H9 (cell line): ENCODE measurements at regions not wholly inside any gene's neighbourhood (a gene's known extent, or its start where the extent isn't known, plus 50 kb on each side); places are given as distances from the start of the nearest gene placed in this dataset.

ENCODE experiments used
- DNase-seq: peaks from one replicate; pipeline ENCODE4 v3.0.0-alpha.2; 2017
- H2AFZ ChIP-seq: one replicate; pipeline ENCODE4 v1.6.1; 2013; ENCODE audit warnings: mild to moderate bottlenecking, low read length, control low read depth, moderate library complexity
- H2AK5ac ChIP-seq: 2 replicates; pipeline ENCODE4 v1.6.1; 2013; ENCODE audit warnings: low read length, control low read depth, mixed read lengths; ENCODE audit not compliant: insufficient read length
- H2BK120ac ChIP-seq: one replicate; pipeline ENCODE4 v1.6.1; 2013; ENCODE audit warnings: low read depth, mild to moderate bottlenecking, low read length, control low read depth, inconsistent platforms; ENCODE audit not compliant: poor library complexity, severe bottlenecking
- H2BK12ac ChIP-seq: 2 replicates; pipeline ENCODE4 v1.6.1; 2013; ENCODE audit warnings: low read length, control low read depth, mixed read lengths, low read depth; ENCODE audit not compliant: insufficient read length
- H2BK15ac ChIP-seq: 2 replicates; pipeline ENCODE4 v1.6.1; 2013; ENCODE audit warnings: low read depth, low read length, control low read depth
- H2BK20ac ChIP-seq: one replicate; pipeline ENCODE4 v1.6.1; 2013; ENCODE audit warnings: low read depth, mild to moderate bottlenecking, low read length, control low read depth, inconsistent platforms; ENCODE audit not compliant: poor library complexity, severe bottlenecking
- H2BK5ac ChIP-seq: 2 replicates; pipeline ENCODE4 v1.6.1; 2013; ENCODE audit warnings: low read length, control low read depth, mixed read lengths; ENCODE audit not compliant: insufficient read length
- H3K14ac ChIP-seq: 2 replicates; pipeline ENCODE4 v1.6.1; 2013; ENCODE audit warnings: low read length, control low read depth; ENCODE audit not compliant: insufficient read depth
- H3K18ac ChIP-seq: 2 replicates; pipeline ENCODE4 v1.6.1; 2013; ENCODE audit warnings: low read depth, mild to moderate bottlenecking, mixed read lengths, low read length, control low read depth; ENCODE audit not compliant: insufficient read length
- H3K23ac ChIP-seq: 2 replicates; pipeline ENCODE4 v1.6.1; 2013; ENCODE audit warnings: low read length, control low read depth, mixed read lengths, low read depth; ENCODE audit not compliant: insufficient read length
- H3K23me2 ChIP-seq: 2 replicates; pipeline ENCODE4 v1.6.1; 2013; ENCODE audit warnings: low read depth, mild to moderate bottlenecking, mixed read lengths, low read length, control low read depth; ENCODE audit not compliant: insufficient read length, poor library complexity, severe bottlenecking
- H3K27ac ChIP-seq: 2 replicates; pipeline ENCODE4 v1.5.1; 2013; ENCODE audit warnings: low read length, control low read depth, mixed read lengths, low read depth; ENCODE audit not compliant: insufficient read length
- H3K27me3 ChIP-seq: 2 replicates; pipeline ENCODE4 v1.6.1; 2013; ENCODE audit warnings: low read length, control low read depth, inconsistent platforms; ENCODE audit not compliant: insufficient read depth
- H3K4ac ChIP-seq: 2 replicates; pipeline ENCODE4 v1.6.1; 2013; ENCODE audit warnings: low read depth, mild to moderate bottlenecking, control low read depth, inconsistent platforms, low read length, moderate library complexity
- H3K4me1 ChIP-seq: 2 replicates; pipeline ENCODE4 v1.6.1; 2013; ENCODE audit warnings: low read length, control low read depth, inconsistent platforms; ENCODE audit not compliant: insufficient read depth
- H3K4me2 ChIP-seq: 2 replicates; pipeline ENCODE4 v1.6.1; 2013; ENCODE audit warnings: low read length, control low read depth, mixed read lengths; ENCODE audit not compliant: insufficient read length, insufficient read depth
- H3K56ac ChIP-seq: 2 replicates; pipeline ENCODE4 v1.6.1; 2013; ENCODE audit warnings: low read depth, mild to moderate bottlenecking, mixed read lengths, low read length, control low read depth; ENCODE audit not compliant: insufficient read length
- H3K79me1 ChIP-seq: 2 replicates; pipeline ENCODE4 v1.6.1; 2013; ENCODE audit warnings: low read depth, mild to moderate bottlenecking, moderate library complexity, low read length, control low read depth, inconsistent platforms; ENCODE audit not compliant: insufficient read depth, poor library complexity, severe bottlenecking
- H3K79me2 ChIP-seq: 2 replicates; pipeline ENCODE4 v1.6.1; 2013; ENCODE audit warnings: low read length, control low read depth, inconsistent platforms; ENCODE audit not compliant: insufficient read depth
- H3K9ac ChIP-seq: 2 replicates; pipeline ENCODE4 v1.6.1; 2013; ENCODE audit warnings: low read length, control low read depth, mixed read lengths; ENCODE audit not compliant: insufficient read length; ENCODE audit errors: extremely low read depth
- H3K9me3 ChIP-seq: one replicate; pipeline ENCODE4 v1.6.1; 2013; ENCODE audit warnings: low read depth, low read length, inconsistent platforms; ENCODE audit not compliant: control insufficient read depth
- H3T11ph ChIP-seq: one replicate; pipeline ENCODE4 v1.6.1; 2013; ENCODE audit warnings: mild to moderate bottlenecking, low read length, control low read depth, inconsistent platforms
- H4K20me1 ChIP-seq: one replicate; pipeline ENCODE4 v1.6.1; 2013; ENCODE audit not compliant: control insufficient read depth, insufficient read length, insufficient read depth
- H4K5ac ChIP-seq: 2 replicates; pipeline ENCODE4 v1.6.1; 2013; ENCODE audit warnings: low read depth, mild to moderate bottlenecking, mixed read lengths, low read length, control low read depth; ENCODE audit not compliant: insufficient read length
- H4K8ac ChIP-seq: replicated peaks from 2 replicates; pipeline ENCODE4 v1.6.1; 2013; ENCODE audit warnings: low read length, control low read depth, mixed read lengths, low read depth; ENCODE audit not compliant: insufficient read length
- H4K91ac ChIP-seq: 2 replicates; pipeline ENCODE4 v1.6.1; 2013; ENCODE audit warnings: low read depth, mild to moderate bottlenecking, moderate library complexity, mixed read lengths, low read length, control low read depth; ENCODE audit not compliant: insufficient read length
- H3K27ac Mint-ChIP-seq, 3 experiments: 2 replicates in 2 of 3; 3 replicates in 1 of 3; pipeline ENCODE4 v1.8.0; 2020 to 2021; ENCODE audit warnings: mixed read lengths in 3 of 3, mild to moderate bottlenecking in 1 of 3, moderate library complexity in 1 of 3
- H3K27me3 Mint-ChIP-seq: 2 replicates; pipeline ENCODE4 v1.8.0; 2021; ENCODE audit warnings: low read depth, mild to moderate bottlenecking, moderate library complexity, mixed read lengths
- H3K36me3 Mint-ChIP-seq, 3 experiments: 2 replicates in 2 of 3; 3 replicates in 1 of 3; pipeline ENCODE4 v1.8.0; 2020 to 2021; ENCODE audit warnings: low read depth in 3 of 3, mixed read lengths in 3 of 3; ENCODE audit not compliant: insufficient read depth in 1 of 3
- H3K4me1 Mint-ChIP-seq, 2 experiments: 2 replicates each; pipeline ENCODE4 v1.8.0; 2020; ENCODE audit warnings: mixed read lengths in 2 of 2
- H3K4me3 Mint-ChIP-seq, 2 experiments: 2 replicates in 1 of 2; 3 replicates in 1 of 2; pipeline ENCODE4 v1.8.0; 2020 to 2021; ENCODE audit warnings: mild to moderate bottlenecking in 2 of 2, mixed read lengths in 2 of 2, moderate library complexity in 1 of 2
- H3K9me3 Mint-ChIP-seq, 2 experiments: 2 replicates in 1 of 2; 3 replicates in 1 of 2; pipeline ENCODE4 v1.8.0; 2020; ENCODE audit warnings: mild to moderate bottlenecking in 2 of 2, mixed read lengths in 2 of 2, moderate library complexity in 1 of 2
- WGBS: extraction: QIAGEN DNeasy Blood & Tissue Kit; methylation state at CpG from one replicate; pipeline ENCODE4 v1.1.7; 2013; ENCODE audit warnings: missing lambda C conversion rate, low lambda C conversion rate, mixed read lengths; ENCODE audit not compliant: insufficient read length; ENCODE audit errors: extremely low coverage; 5-methylcytosine and 5-hydroxymethylcytosine counted together
- TF ChIP-seq, protein P1 (sequence below): fragments of 200-600 bp; sonication (generic); conservative IDR thresholded peaks from 3 replicates; pipeline ENCODE4 v1.8.0; 2021; ENCODE audit warnings: antibody characterized with exemption, mild to moderate bottlenecking

DNA sequence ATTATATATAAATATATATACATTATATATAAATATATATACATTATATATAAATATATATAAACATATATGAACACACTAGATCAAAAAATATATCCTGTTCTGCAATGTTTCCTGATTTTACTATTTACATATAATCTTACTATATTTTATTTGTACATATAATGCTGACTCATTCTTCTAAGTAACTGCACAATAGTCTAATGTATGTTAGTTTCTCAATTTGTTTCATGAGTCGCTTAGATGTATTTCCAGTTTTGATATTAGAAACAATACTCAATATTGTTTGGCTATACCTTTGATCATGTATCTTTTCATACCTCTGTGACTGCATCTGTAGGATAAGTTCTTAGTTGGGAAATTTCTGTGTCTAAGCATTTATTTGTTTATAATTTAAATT, 669.9 kb upstream of the CCDC54 start:
- H3T11ph ChIP-seq: no peak overlapping the region
- no peaks in the 10 kb centered on the region for H3K4me1 ChIP-seq
- no peak overlapping the region for H4K91ac ChIP-seq
- no peak overlapping the region for H3K27ac Mint-ChIP-seq
- no peaks in the 10 kb centered on the region for H3K4me1 Mint-ChIP-seq
- H3K4me3 Mint-ChIP-seq: no peak overlapping the region
- H3K79me1 ChIP-seq: no peaks in the 10 kb centered on the region
- H3K9me3 Mint-ChIP-seq: no peaks in the 10 kb centered on the region
- H2BK20ac ChIP-seq: no peak overlapping the region
- no peak overlapping the region for H3K27ac ChIP-seq
- H3K27me3 Mint-ChIP-seq: no peaks in the 10 kb centered on the region
- no peaks in the 10 kb centered on the region for H3K23me2 ChIP-seq
- H4K8ac ChIP-seq: no peak overlapping the region
- H4K20me1 ChIP-seq: no peaks in the 10 kb centered on the region
- H2BK5ac ChIP-seq: no peak overlapping the region
- no peak overlapping the region for H3K18ac ChIP-seq
- no CpG with 5 or more reads among the region's 1 CpG for WGBS
- no peak overlapping the region for H3K4me2 ChIP-seq
- H2AK5ac ChIP-seq: no peak overlapping the region
- no peak overlapping the region for H2BK15ac ChIP-seq
- TF ChIP-seq, protein P1, sequence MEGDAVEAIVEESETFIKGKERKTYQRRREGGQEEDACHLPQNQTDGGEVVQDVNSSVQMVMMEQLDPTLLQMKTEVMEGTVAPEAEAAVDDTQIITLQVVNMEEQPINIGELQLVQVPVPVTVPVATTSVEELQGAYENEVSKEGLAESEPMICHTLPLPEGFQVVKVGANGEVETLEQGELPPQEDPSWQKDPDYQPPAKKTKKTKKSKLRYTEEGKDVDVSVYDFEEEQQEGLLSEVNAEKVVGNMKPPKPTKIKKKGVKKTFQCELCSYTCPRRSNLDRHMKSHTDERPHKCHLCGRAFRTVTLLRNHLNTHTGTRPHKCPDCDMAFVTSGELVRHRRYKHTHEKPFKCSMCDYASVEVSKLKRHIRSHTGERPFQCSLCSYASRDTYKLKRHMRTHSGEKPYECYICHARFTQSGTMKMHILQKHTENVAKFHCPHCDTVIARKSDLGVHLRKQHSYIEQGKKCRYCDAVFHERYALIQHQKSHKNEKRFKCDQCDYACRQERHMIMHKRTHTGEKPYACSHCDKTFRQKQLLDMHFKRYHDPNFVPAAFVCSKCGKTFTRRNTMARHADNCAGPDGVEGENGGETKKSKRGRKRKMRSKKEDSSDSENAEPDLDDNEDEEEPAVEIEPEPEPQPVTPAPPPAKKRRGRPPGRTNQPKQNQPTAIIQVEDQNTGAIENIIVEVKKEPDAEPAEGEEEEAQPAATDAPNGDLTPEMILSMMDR: no peak
- no peak overlapping the region for H3K14ac ChIP-seq
- no peak overlapping the region for H3K9ac ChIP-seq
- H2BK12ac ChIP-seq: no peak overlapping the region
- DNase-seq: no peak
- H3K56ac ChIP-seq: no peak overlapping the region
- H2AFZ ChIP-seq: no peak overlapping the region
- no peak overlapping the region for H2BK120ac ChIP-seq
- H3K27me3 ChIP-seq: no peaks in the 10 kb centered on the region
- no peaks in the 10 kb centered on the region for H3K79me2 ChIP-seq
- no peak overlapping the region for H3K4ac ChIP-seq
- H3K36me3 Mint-ChIP-seq: no peaks in the 10 kb centered on the region; a peak in 1 of 7 replicates
- H4K5ac ChIP-seq: no peak overlapping the region
- no peaks in the 10 kb centered on the region for H3K9me3 ChIP-seq
- no peak overlapping the region for H3K23ac ChIP-seq
